Renal cortex interstitium (tissue), 11 donors: ENCODE measurements at regions not wholly inside any gene's neighbourhood (a gene's known extent, or its start where the extent isn't known, plus 50 kb on each side); places are given as distances from the start of the nearest gene placed in this dataset.
"Not testable (repeated sequence)": the region's sequence is repeated elsewhere in the genome, so short reads cannot be mapped to it uniquely, and the experiment has no call there.

Experiments used
- DNase-seq, 11 donors: peaks; one replicate each; pipeline ENCODE4 v3.0.0-alpha.2; 2013; ENCODE audit warnings: low read depth in 9 of 11, low spot score in 4 of 11; ENCODE audit errors: extremely low read depth in 1 of 11

- DNase-seq, result no peak
These were observed 51.4 kb upstream of the S1PR1 start for GRCh38 chr1:101185421-101185820.

- DNase-seq, result no peak
These were observed 53.5 kb upstream of the S1PR1 start for GRCh38 chr1:101183388-101183699.

GRCh38 chr1:101182627-101183387 lies 54.0 kb upstream of the S1PR1 start:
- no peak for DNase-seq

- DNase-seq, result no peak
These were observed 54.9 kb upstream of the S1PR1 start for GRCh38 chr1:101181930-101182329.

GRCh38 chr1:101178688-101179491 lies 57.9 kb upstream of the S1PR1 start:
- no peak for DNase-seq

- DNase-seq, result no peak
These were observed 58.5 kb upstream of the S1PR1 start for GRCh38 chr1:101178341-101178687.

GRCh38 chr1:101175886-101176285 lies 60.9 kb upstream of the S1PR1 start:
- DNase-seq, result no peak

GRCh38 chr1:101175466-101175865 lies 61.4 kb upstream of the S1PR1 start:
- DNase-seq, result no peak

- no peak for DNase-seq
These were observed 62.1 kb upstream of the S1PR1 start for GRCh38 chr1:101174722-101175121.

- DNase-seq, result not testable (repeated sequence)
These were observed 62.5 kb upstream of the S1PR1 start for GRCh38 chr1:101174298-101174697.

- no peak for DNase-seq
These were observed 66.2 kb upstream of the S1PR1 start for GRCh38 chr1:101170506-101171050.

GRCh38 chr1:101167891-101168290 lies 68.9 kb upstream of the S1PR1 start:
- DNase-seq, result no peak

GRCh38 chr1:101166583-101167120 lies 70.2 kb upstream of the S1PR1 start:
- DNase-seq, result no peak

- no peak for DNase-seq
These were observed 70.9 kb upstream of the S1PR1 start for GRCh38 chr1:101165954-101166353.

- no peak for DNase-seq
These were observed 71.3 kb upstream of the S1PR1 start for GRCh38 chr1:101165532-101165931.

- DNase-seq, result no peak
These were observed 72.0 kb upstream of the S1PR1 start for GRCh38 chr1:101164776-101165175.

GRCh38 chr1:101162736-101163735 lies 73.8 kb upstream of the S1PR1 start:
- DNase-seq, result peak in 1 of 11 donors; percentile 13

GRCh38 chr1:101162300-101162699 lies 74.5 kb upstream of the S1PR1 start:
- DNase-seq, result no peak

- DNase-seq, result no peak
These were observed 75.2 kb upstream of the S1PR1 start for GRCh38 chr1:101161619-101162018.
